HCT116 (cell line): ENCODE measurements at regions not wholly inside any gene's neighbourhood (a gene's known extent, or its start where the extent isn't known, plus 50 kb on each side); places are given as distances from the start of the nearest gene placed in this dataset.

Experiments
- ATAC-seq: fragments of 200-7000 bp; cut with Tn5 transposase; 2 replicates; pipeline ENCODE4 v1.9.1; 2020; ENCODE audit warnings: mild to moderate bottlenecking, moderate library complexity
- BruUV-seq: library from RNA; stranded (reverse); fragments of 400-500 nt; replicated peaks from 2 replicates; lab custom pipeline; 2021; lab: Mats Ljungman, UMichigan
- CTCF ChIA-PET: fragments of 300-600 bp; sonication (Branson Sonifier 250); formaldehyde crosslinking; loops from one replicate; lab custom pipeline; 2021; ENCODE audit warnings: antibody characterized with exemption; lab: Charles Lee
- POLR2A ChIA-PET: fragments of 300-600, 350-600 bp; sonication (Branson Sonifier 250); formaldehyde crosslinking; loops from one replicate; lab custom pipeline; 2021; ENCODE audit warnings: antibody characterized with exemption; lab: Charles Lee
- RAD21 ChIA-PET, 2 experiments: fragments of 300-600 bp; sonication (Branson Sonifier 250); formaldehyde crosslinking; loops; one replicate each; lab custom pipeline; 2023; ENCODE audit warnings: low total read pairs in 2 of 2; ENCODE audit not compliant: uncharacterized antibody in 2 of 2, unreplicated experiment in 2 of 2, low non-redundant PET in 1 of 2; lab: Charles Lee
- DNase-seq: peaks from one replicate; pipeline ENCODE4 v3.0.0-alpha.2; 2010; ENCODE audit warnings: low read depth, low spot score
- H2AFZ ChIP-seq: fragments of 200-600 bp; shearing (Covaris generic), sonication (generic); 2 replicates; pipeline ENCODE4 v1.6.1; 2017; ENCODE audit warnings: low read depth, mixed run types, mixed read lengths, antibody characterized with exemption, low read length; ENCODE audit not compliant: poor library complexity, severe bottlenecking
- H3K27ac ChIP-seq: 2 replicates; pipeline ENCODE4 v1.5.1; 2012; ENCODE audit warnings: low read depth, low read length
- H3K27me3 ChIP-seq: fragments of 200-600 bp; sonication (generic); 2 replicates; pipeline ENCODE4 v1.6.1; 2016; ENCODE audit warnings: mixed run types, low read length, mixed read lengths; ENCODE audit not compliant: insufficient read depth
- H3K36me3 ChIP-seq, 2 experiments: fragments of 200-500 bp in 1 of 2; fragments of 200-600 bp in 1 of 2; sonication (Bioruptor generic) in 1 of 2; sonication (generic) in 1 of 2; 2 replicates each; pipeline versions ENCODE4 v1.5.1 to v1.6.1; 2014 to 2016; ENCODE audit warnings: low read length in 2 of 2, inconsistent platforms in 1 of 2, mixed read lengths in 1 of 2, mixed run types in 1 of 2; ENCODE audit not compliant: insufficient read depth in 2 of 2, control insufficient read depth in 1 of 2
- H3K4me1 ChIP-seq, 2 experiments: fragments of 200-600 bp in 1 of 2; sonication (generic) in 1 of 2; 2 replicates each; pipeline versions ENCODE4 v1.5.1 to v1.6.1; 2012 to 2017; ENCODE audit warnings: low read length in 2 of 2, inconsistent platforms in 1 of 2, mild to moderate bottlenecking in 1 of 2, mixed read lengths in 1 of 2, mixed run types in 1 of 2, moderate library complexity in 1 of 2; ENCODE audit not compliant: insufficient read depth in 2 of 2, control insufficient read depth in 1 of 2
- H3K4me2 ChIP-seq: fragments of 200-600 bp; sonication (generic); 2 replicates; pipeline ENCODE4 v1.6.1; 2017; ENCODE audit warnings: mixed run types, low read length, mixed read lengths
- H3K4me3 ChIP-seq, 2 experiments: fragments of 200-600 bp in 1 of 2; sonication (generic) in 1 of 2; replicated peaks in 1 of 2; 2 replicates each; pipeline ENCODE4 v1.5.1; 2011 to 2016; ENCODE audit warnings: low read length in 2 of 2, control low read depth in 1 of 2, low read depth in 1 of 2, mild to moderate bottlenecking in 1 of 2, mixed read lengths in 1 of 2, mixed run types in 1 of 2
- H3K79me2 ChIP-seq: fragments of 200-600 bp; sonication (generic); 2 replicates; pipeline ENCODE4 v1.6.1; 2017; ENCODE audit warnings: mild to moderate bottlenecking, mixed run types, low read length, moderate library complexity, mixed read lengths; ENCODE audit not compliant: insufficient read depth
- H3K9ac ChIP-seq: fragments of 200-600 bp; sonication (generic); 2 replicates; pipeline ENCODE4 v1.6.1; 2016; ENCODE audit warnings: low read length, mixed read lengths
- H3K9me2 ChIP-seq: fragments of 200-600 bp; sonication (generic), shearing (Covaris generic); 2 replicates; pipeline ENCODE4 v1.6.1; 2017; ENCODE audit warnings: mixed run types, mild to moderate bottlenecking, moderate library complexity; ENCODE audit not compliant: insufficient read depth
- H3K9me3 ChIP-seq, 2 experiments: fragments of 200-500 bp in 1 of 2; fragments of 200-600 bp in 1 of 2; sonication (Bioruptor generic) in 1 of 2; sonication (generic) in 1 of 2; 2 replicates each; pipeline ENCODE4 v1.6.1; 2014 to 2017; ENCODE audit warnings: low read length in 2 of 2, mixed read lengths in 2 of 2, inconsistent platforms in 1 of 2, low read depth in 1 of 2, mild to moderate bottlenecking in 1 of 2, mixed run types in 1 of 2, moderate library complexity in 1 of 2; ENCODE audit not compliant: control insufficient read depth in 1 of 2, insufficient read depth in 1 of 2
- H4K20me1 ChIP-seq: fragments of 200-600 bp; sonication (generic), shearing (Covaris generic); 2 replicates; pipeline ENCODE4 v1.6.1; 2017; ENCODE audit warnings: mixed run types, mild to moderate bottlenecking, moderate library complexity; ENCODE audit not compliant: insufficient read depth
- EGR1 ChIP-seq: IDR thresholded peaks from 2 replicates; pipeline ENCODE4 v1.6.1; 2012; ENCODE audit warnings: low read depth
- ELF1 ChIP-seq: IDR thresholded peaks from 2 replicates; pipeline ENCODE4 v1.6.1; 2012; ENCODE audit warnings: low read depth, borderline replicate concordance
- EZH2 ChIP-seq: fragments of 200-600 bp; sonication (generic); IDR thresholded peaks from 2 replicates; pipeline ENCODE4 v1.6.1; 2017; ENCODE audit warnings: antibody characterized with exemption, mixed run types
- FOSL1 ChIP-seq: IDR thresholded peaks from 2 replicates; pipeline ENCODE4 v1.6.1; 2012; ENCODE audit warnings: low read depth
- POLR2A ChIP-seq: IDR thresholded peaks from 2 replicates; pipeline ENCODE4 v1.7.0; 2011; ENCODE audit warnings: borderline replicate concordance; ENCODE audit not compliant: insufficient read depth, insufficient read length; ENCODE audit errors: extremely low read depth
- POLR2AphosphoS5 ChIP-seq: IDR thresholded peaks from 2 replicates; pipeline ENCODE4 v1.6.1; 2011; ENCODE audit warnings: mild to moderate bottlenecking, low read depth, low read length, moderate library complexity
- SRF ChIP-seq: IDR thresholded peaks from 2 replicates; pipeline ENCODE4 v1.6.1; 2012; ENCODE audit warnings: low read depth
- intact Hi-C: fragments of 100-400 bp; cut with micrococcal nuclease; formaldehyde crosslinking; loops from 2 replicates; pipeline ENCODE4 v1.10.0; 2022
- TF ChIP-seq, protein P1 (sequence below), 3 experiments: fragments of 200-600 bp in 1 of 3; sonication (generic) in 1 of 3; IDR thresholded peaks in 2 of 3; conservative IDR thresholded peaks in 1 of 3; 2 replicates each; pipeline ENCODE4 v1.5.1; 2012 to 2017; ENCODE audit warnings: low read depth in 2 of 3, low read length in 2 of 3, antibody characterized with exemption in 1 of 3, borderline replicate concordance in 1 of 3, control low read depth in 1 of 3, mild to moderate bottlenecking in 1 of 3, mixed read lengths in 1 of 3, mixed run types in 1 of 3, moderate library complexity in 1 of 3; ENCODE audit not compliant: insufficient read depth in 1 of 3
- TF ChIP-seq, protein P2 (sequence below): IDR thresholded peaks from 2 replicates; pipeline ENCODE4 v1.6.1; 2012; ENCODE audit warnings: low read depth

DNA sequence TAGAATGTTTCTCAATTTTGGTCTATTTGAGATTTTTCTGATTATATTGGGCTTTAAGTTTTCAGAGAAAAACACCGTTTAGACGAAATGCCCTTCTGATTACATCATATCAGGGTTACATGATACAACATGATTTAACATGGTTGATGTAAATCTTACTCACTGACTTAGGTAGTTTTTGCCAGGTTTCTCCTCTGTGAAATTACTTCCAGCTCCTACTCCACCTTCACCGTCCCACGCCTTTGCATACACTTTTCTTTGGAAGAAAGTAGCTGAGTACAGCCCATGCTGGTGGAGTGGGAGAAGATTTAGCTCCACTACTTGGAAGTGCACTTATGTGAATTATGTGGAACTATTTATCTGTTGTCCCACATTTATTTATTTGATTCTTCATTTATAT, 433.2 kb upstream of the KLHL1 start:
- H3K27ac ChIP-seq = no peak overlapping the region
- no peaks in the 10 kb centered on the region for H3K79me2 ChIP-seq
- no peak overlapping the region for H3K4me3 ChIP-seq
- no peak for ATAC-seq
- H4K20me1 ChIP-seq = no peaks in the 10 kb centered on the region
- no peaks in the 10 kb centered on the region for H3K36me3 ChIP-seq
- ChIA-PET POLR2A (no interaction called here), CTCF (no interaction called here), RAD21 (no interaction called here)
- no peak overlapping the region for H3K9ac ChIP-seq
- no peak for DNase-seq
- no peak overlapping the region for H2AFZ ChIP-seq
- no peak for TF ChIP-seq SRF
- H3K9me3 ChIP-seq = no peaks in the 10 kb centered on the region; a peak in 1 of 4 replicates
- H3K4me1 ChIP-seq = no peaks in the 10 kb centered on the region
- no peaks in the 10 kb centered on the region for H3K9me2 ChIP-seq
- intact Hi-C loops = no loop called here
- BruUV-seq = no TSS peak
- H3K27me3 ChIP-seq = no peaks in the 10 kb centered on the region
- no peak overlapping the region for H3K4me2 ChIP-seq

DNA sequence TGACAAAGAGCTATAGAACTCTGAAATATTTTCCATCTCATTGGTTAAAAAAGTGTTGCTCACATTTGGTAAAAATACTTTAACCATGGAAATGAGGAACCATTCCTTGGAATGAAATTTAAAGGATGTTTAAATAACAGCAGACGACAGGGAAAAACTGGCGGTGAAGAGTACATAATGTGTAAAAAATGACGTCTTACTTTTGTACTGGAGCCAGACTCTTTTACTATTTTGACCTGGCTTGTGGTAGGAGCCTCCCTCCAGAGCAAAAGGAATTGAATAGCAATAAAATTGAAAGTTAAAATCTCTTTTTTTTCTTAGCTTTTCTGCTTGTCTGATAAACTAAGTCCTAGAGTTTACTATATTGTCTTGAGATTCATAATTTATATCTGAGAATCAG, 426.2 kb upstream of the KLHL1 start:
- Histone ChIP-seq H3K4me3 (no peak overlapping the region), H3K27me3 (no peaks in the 10 kb centered on the region), H3K9me3 (no peaks in the 10 kb centered on the region; a peak in 1 of 4 replicates), H3K36me3 (no peaks in the 10 kb centered on the region), H3K27ac (no peak overlapping the region), H3K4me2 (no peak overlapping the region), H3K4me1 (no peaks in the 10 kb centered on the region), H3K9ac (no peak overlapping the region), H4K20me1 (no peaks in the 10 kb centered on the region), H3K9me2 (no peaks in the 10 kb centered on the region), H3K79me2 (no peaks in the 10 kb centered on the region), H2AFZ (no peak overlapping the region)
- no peak for DNase-seq
- CTCF ChIA-PET = no interaction called here
- POLR2A ChIA-PET = no interaction called here
- RAD21 ChIA-PET = no interaction called here
- TF ChIP-seq EGR1 = no peak
- TF ChIP-seq EZH2 = no peak
- TF ChIP-seq, protein P1, sequence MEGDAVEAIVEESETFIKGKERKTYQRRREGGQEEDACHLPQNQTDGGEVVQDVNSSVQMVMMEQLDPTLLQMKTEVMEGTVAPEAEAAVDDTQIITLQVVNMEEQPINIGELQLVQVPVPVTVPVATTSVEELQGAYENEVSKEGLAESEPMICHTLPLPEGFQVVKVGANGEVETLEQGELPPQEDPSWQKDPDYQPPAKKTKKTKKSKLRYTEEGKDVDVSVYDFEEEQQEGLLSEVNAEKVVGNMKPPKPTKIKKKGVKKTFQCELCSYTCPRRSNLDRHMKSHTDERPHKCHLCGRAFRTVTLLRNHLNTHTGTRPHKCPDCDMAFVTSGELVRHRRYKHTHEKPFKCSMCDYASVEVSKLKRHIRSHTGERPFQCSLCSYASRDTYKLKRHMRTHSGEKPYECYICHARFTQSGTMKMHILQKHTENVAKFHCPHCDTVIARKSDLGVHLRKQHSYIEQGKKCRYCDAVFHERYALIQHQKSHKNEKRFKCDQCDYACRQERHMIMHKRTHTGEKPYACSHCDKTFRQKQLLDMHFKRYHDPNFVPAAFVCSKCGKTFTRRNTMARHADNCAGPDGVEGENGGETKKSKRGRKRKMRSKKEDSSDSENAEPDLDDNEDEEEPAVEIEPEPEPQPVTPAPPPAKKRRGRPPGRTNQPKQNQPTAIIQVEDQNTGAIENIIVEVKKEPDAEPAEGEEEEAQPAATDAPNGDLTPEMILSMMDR (IDR thresholded peaks at IDR 0.05 in 2 of 3, conservative IDR thresholded peaks at IDR 0.05 in 1 of 3; ENCODE audit: borderline replicate concordance in 1 of 3, insufficient read depth in 1 of 3, low read depth in 2 of 3, low read length in 2 of 3) = no peak
- no peak for TF ChIP-seq ELF1
- no peak for TF ChIP-seq POLR2AphosphoS5
- no peak for TF ChIP-seq POLR2A
- no peak for TF ChIP-seq FOSL1
- TF ChIP-seq, protein P2, sequence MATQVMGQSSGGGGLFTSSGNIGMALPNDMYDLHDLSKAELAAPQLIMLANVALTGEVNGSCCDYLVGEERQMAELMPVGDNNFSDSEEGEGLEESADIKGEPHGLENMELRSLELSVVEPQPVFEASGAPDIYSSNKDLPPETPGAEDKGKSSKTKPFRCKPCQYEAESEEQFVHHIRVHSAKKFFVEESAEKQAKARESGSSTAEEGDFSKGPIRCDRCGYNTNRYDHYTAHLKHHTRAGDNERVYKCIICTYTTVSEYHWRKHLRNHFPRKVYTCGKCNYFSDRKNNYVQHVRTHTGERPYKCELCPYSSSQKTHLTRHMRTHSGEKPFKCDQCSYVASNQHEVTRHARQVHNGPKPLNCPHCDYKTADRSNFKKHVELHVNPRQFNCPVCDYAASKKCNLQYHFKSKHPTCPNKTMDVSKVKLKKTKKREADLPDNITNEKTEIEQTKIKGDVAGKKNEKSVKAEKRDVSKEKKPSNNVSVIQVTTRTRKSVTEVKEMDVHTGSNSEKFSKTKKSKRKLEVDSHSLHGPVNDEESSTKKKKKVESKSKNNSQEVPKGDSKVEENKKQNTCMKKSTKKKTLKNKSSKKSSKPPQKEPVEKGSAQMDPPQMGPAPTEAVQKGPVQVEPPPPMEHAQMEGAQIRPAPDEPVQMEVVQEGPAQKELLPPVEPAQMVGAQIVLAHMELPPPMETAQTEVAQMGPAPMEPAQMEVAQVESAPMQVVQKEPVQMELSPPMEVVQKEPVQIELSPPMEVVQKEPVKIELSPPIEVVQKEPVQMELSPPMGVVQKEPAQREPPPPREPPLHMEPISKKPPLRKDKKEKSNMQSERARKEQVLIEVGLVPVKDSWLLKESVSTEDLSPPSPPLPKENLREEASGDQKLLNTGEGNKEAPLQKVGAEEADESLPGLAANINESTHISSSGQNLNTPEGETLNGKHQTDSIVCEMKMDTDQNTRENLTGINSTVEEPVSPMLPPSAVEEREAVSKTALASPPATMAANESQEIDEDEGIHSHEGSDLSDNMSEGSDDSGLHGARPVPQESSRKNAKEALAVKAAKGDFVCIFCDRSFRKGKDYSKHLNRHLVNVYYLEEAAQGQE = no peak
- BruUV-seq = no TSS peak
- ATAC-seq = no peak
- intact Hi-C loops = no loop called here
